ENCODE measurements at regions not wholly inside any gene's neighbourhood (a gene's known extent, or its start where the extent isn't known, plus 50 kb on each side); places are given as distances from the start of the nearest gene placed in this dataset.

GRCh38 chr12:13380297-13380696 lies 183.8 kb downstream of the EMP1 start:
- H3K4me3 ChIP-seq, result no peak overlapping the region
- 85 to 100% methylated on average over 2 to 3 of the region's 3 CpGs for WGBS, 2 donors (ENCODE audit: low coverage in 1 of 2)
- H3K9me3 ChIP-seq, result no peaks in the 10 kb centered on the region
- no peak for ATAC-seq
- peaks cover 4% of the 10 kb centered on the region for H3K27me3 ChIP-seq
- no peak for TF ChIP-seq EP300 (IDR thresholded peaks at IDR 0.05)
- TF ChIP-seq POLR2AphosphoS5 (IDR thresholded peaks at IDR 0.05), result no peak
- TF ChIP-seq POLR2A (IDR thresholded peaks at IDR 0.05), result no peak
- TF ChIP-seq CTCF (IDR thresholded peaks at IDR 0.05), result no peak
- H3K4me1 ChIP-seq, result no peaks in the 10 kb centered on the region
- H3K27ac ChIP-seq, result no peak overlapping the region
- H3K36me3 ChIP-seq, result no peaks in the 10 kb centered on the region

- WGBS, 2 donors (ENCODE audit: low coverage in 1 of 2), result 88 to 100% methylated on average over 2 to 3 of the region's 3 CpGs
- H3K36me3 ChIP-seq, result no peaks in the 10 kb centered on the region
- H3K27ac ChIP-seq, result no peak overlapping the region
- peaks cover 4% of the 10 kb centered on the region for H3K27me3 ChIP-seq
- H3K9me3 ChIP-seq, result no peaks in the 10 kb centered on the region
- peaks cover 0 to 4% (median 0%) of the 10 kb centered on the region in 3 donors for H3K4me1 ChIP-seq
- TF ChIP-seq POLR2AphosphoS5 (IDR thresholded peaks at IDR 0.05) (no peak), CTCF (IDR thresholded peaks at IDR 0.05) (no peak), EP300 (IDR thresholded peaks at IDR 0.05) (no peak), POLR2A (IDR thresholded peaks at IDR 0.05) (no peak)
- no peak for ATAC-seq
- no peak overlapping the region for H3K4me3 ChIP-seq
Measured at GRCh38 chr12:13379531-13380188, 183.1 kb downstream of the EMP1 start.

GRCh38 chr12:13377698-13378097 lies 181.2 kb downstream of the EMP1 start:
- Histone ChIP-seq H3K4me3 (no peak overlapping the region), H3K36me3 (no peaks in the 10 kb centered on the region), H3K9me3 (no peaks in the 10 kb centered on the region), H3K27ac (no peak overlapping the region), H3K4me1 (peaks cover 0 to 5% (median 0%) of the 10 kb centered on the region in 3 donors), H3K27me3 (no peaks in the 10 kb centered on the region)
- TF ChIP-seq POLR2A (IDR thresholded peaks at IDR 0.05) (no peak), CTCF (IDR thresholded peaks at IDR 0.05) (no peak), EP300 (IDR thresholded peaks at IDR 0.05) (no peak), POLR2AphosphoS5 (IDR thresholded peaks at IDR 0.05) (no peak)
- ATAC-seq, result no peak
- 100% methylated on average over 1 of the region's 1 CpG; no CpG with 5 or more reads in 1 of the 2 donors for WGBS, 2 donors (ENCODE audit: low coverage in 1 of 2)

- no peaks in the 10 kb centered on the region for H3K36me3 ChIP-seq
- no peaks in the 10 kb centered on the region for H3K9me3 ChIP-seq
- H3K4me3 ChIP-seq, result no peak overlapping the region
- no peak for TF ChIP-seq CTCF (IDR thresholded peaks at IDR 0.05)
- peaks cover 0 to 5% (median 0%) of the 10 kb centered on the region in 3 donors for H3K4me1 ChIP-seq
- WGBS, 2 donors (ENCODE audit: low coverage in 1 of 2), result 82% methylated on average over 3 to 7 of the region's 7 CpGs
- no peaks in the 10 kb centered on the region for H3K27me3 ChIP-seq
- no peak overlapping the region for H3K27ac ChIP-seq
- no peak for ATAC-seq
Measured at GRCh38 chr12:13376610-13377373, 180.3 kb downstream of the EMP1 start.
